Skeletal muscle satellite cell (primary cell): ENCODE measurements at regions not wholly inside any gene's neighbourhood (a gene's known extent, or its start where the extent isn't known, plus 50 kb on each side); places are given as distances from the start of the nearest gene placed in this dataset.

Experiments used
- H3K27me3 ChIP-seq: 2 replicates; pipeline ENCODE4 v1.7.0; 2013; ENCODE audit warnings: low read length; ENCODE audit not compliant: control insufficient read depth, insufficient read depth
- H3K36me3 ChIP-seq: 2 replicates; pipeline ENCODE4 v1.7.0; 2013; ENCODE audit warnings: mild to moderate bottlenecking, control low read depth, low read length; ENCODE audit not compliant: insufficient read depth
- H3K4me1 ChIP-seq: 2 replicates; pipeline ENCODE4 v1.7.0; 2013; ENCODE audit warnings: low read length; ENCODE audit not compliant: control insufficient read depth, insufficient read depth
- H3K4me2 ChIP-seq: 2 replicates; pipeline ENCODE4 v1.7.0; 2013; ENCODE audit warnings: mild to moderate bottlenecking, low read length
- H3K4me3 ChIP-seq: 2 replicates; pipeline ENCODE4 v1.7.0; 2013; ENCODE audit warnings: low read length
- H3K9ac ChIP-seq: 2 replicates; pipeline ENCODE4 v1.7.0; 2013; ENCODE audit warnings: mild to moderate bottlenecking, low read depth, low read length, moderate library complexity
- H3K9me3 ChIP-seq: replicated peaks from 2 replicates; pipeline ENCODE4 v1.7.0; 2013; ENCODE audit warnings: mild to moderate bottlenecking, control low read depth, low read length

- Histone ChIP-seq H3K27me3 (no peaks in the 10 kb centered on the region), H3K9me3 (peaks cover 3% of the 10 kb centered on the region), H3K4me2 (no peak overlapping the region), H3K4me1 (no peaks in the 10 kb centered on the region), H3K36me3 (no peaks in the 10 kb centered on the region), H3K4me3 (no peak overlapping the region), H3K9ac (no peak overlapping the region)
Measured at GRCh38 chr2:52959801-52960200, 807.8 kb upstream of the CHAC2 start.

DNA sequence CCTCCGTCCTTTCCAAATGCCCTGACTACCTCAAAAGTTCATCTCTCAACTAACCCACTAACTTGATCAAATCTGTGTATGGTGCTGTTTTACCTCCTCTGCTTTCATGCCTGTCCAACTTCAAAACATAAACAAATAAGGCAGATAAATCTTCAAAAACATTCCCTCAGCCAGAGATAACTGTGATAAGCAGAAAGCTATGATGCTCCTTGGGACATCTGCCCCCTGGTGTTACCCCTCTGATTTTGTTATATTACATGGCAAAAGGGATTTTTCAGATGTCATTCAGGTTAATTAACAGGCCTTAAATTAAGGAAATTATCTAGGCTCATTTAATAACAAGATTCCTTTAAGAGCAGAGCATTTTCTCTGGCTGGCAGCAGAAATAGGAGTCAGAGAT lies 810.8 kb upstream of the CHAC2 start:
- Histone ChIP-seq H3K4me2 (no peak overlapping the region), H3K9me3 (peaks cover 12% of the 10 kb centered on the region), H3K27me3 (no peaks in the 10 kb centered on the region), H3K9ac (no peak overlapping the region), H3K4me3 (no peak overlapping the region), H3K36me3 (no peaks in the 10 kb centered on the region), H3K4me1 (no peaks in the 10 kb centered on the region)

GRCh38 chr2:52956118-52956517 lies 811.5 kb upstream of the CHAC2 start:
- Histone ChIP-seq H3K9ac (no peak overlapping the region), H3K9me3 (peaks cover 12% of the 10 kb centered on the region)

GRCh38 chr2:52955079-52955478 lies 812.5 kb upstream of the CHAC2 start:
- peaks cover 12% of the 10 kb centered on the region for H3K9me3 ChIP-seq
- no peak overlapping the region for H3K4me3 ChIP-seq
- no peak overlapping the region for H3K9ac ChIP-seq
- H3K4me1 ChIP-seq: no peaks in the 10 kb centered on the region
- H3K36me3 ChIP-seq: no peaks in the 10 kb centered on the region
- H3K4me2 ChIP-seq: no peak overlapping the region
- H3K27me3 ChIP-seq: no peaks in the 10 kb centered on the region

More at GRCh38 chr2:52956118-52956517, 811.5 kb upstream of the CHAC2 start:
- Histone ChIP-seq H3K4me1 (no peaks in the 10 kb centered on the region), H3K27me3 (no peaks in the 10 kb centered on the region), H3K4me2 (no peak overlapping the region), H3K36me3 (no peaks in the 10 kb centered on the region), H3K4me3 (no peak overlapping the region)

DNA sequence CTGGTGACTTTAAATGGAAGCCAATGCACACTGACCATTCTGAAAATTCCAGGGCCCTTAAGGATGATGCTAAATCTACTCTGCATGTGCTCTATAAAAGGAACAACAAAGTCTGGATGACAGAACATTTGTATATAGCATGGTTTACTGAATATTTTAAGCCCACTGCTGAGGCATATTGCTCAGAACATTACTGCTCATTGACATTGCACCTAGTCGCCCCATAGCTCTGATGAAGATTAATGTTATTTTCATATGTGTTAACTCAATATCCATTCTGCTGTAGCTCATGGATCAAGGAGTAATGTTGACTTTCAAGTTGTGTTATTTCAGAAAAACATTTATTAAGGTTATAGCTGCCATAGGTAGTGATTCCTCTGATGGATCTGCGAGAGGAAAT lies 827.5 kb upstream of the CHAC2 start:
- Histone ChIP-seq H3K4me3 (no peak overlapping the region), H3K36me3 (no peaks in the 10 kb centered on the region), H3K27me3 (no peaks in the 10 kb centered on the region), H3K4me2 (no peak overlapping the region), H3K9ac (no peak overlapping the region), H3K4me1 (no peaks in the 10 kb centered on the region), H3K9me3 (peaks cover 5% of the 10 kb centered on the region)

DNA sequence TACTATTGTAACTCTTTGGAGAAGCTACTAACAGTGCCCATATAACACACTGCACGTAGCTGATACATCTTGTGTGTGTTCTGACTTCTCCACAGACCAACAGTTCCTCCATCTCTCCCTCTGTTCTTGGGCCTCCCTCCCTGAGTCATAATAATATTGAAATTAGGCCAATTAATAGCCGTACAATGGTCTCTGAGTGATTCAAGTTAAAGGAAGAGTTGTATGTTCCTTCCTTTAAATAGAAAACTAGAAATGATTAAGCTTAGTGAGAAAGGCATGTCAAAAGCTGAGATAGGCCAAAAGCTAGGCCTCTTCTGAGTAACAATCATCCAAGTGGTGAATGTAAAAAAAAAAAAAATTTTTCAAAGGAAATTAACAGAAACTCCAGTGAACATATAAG lies 828.4 kb upstream of the CHAC2 start:
- H3K4me3 ChIP-seq: no peak overlapping the region
- no peak overlapping the region for H3K9ac ChIP-seq
- H3K4me1 ChIP-seq: no peaks in the 10 kb centered on the region
- H3K9me3 ChIP-seq: peaks cover 5% of the 10 kb centered on the region
- H3K4me2 ChIP-seq: no peak overlapping the region
- no peaks in the 10 kb centered on the region for H3K27me3 ChIP-seq
- H3K36me3 ChIP-seq: no peaks in the 10 kb centered on the region

- Histone ChIP-seq H3K9me3 (peaks cover 5% of the 10 kb centered on the region), H3K4me2 (no peak overlapping the region), H3K27me3 (no peaks in the 10 kb centered on the region), H3K9ac (no peak overlapping the region), H3K4me3 (no peak overlapping the region), H3K4me1 (no peaks in the 10 kb centered on the region), H3K36me3 (no peaks in the 10 kb centered on the region)
Measured at GRCh38 chr2:52936029-52936428, 831.6 kb upstream of the CHAC2 start.

GRCh38 chr2:52934920-52935640 lies 832.5 kb upstream of the CHAC2 start:
- no peak overlapping the region for H3K4me3 ChIP-seq
- H3K4me1 ChIP-seq: no peaks in the 10 kb centered on the region
- no peak overlapping the region for H3K9ac ChIP-seq
- no peaks in the 10 kb centered on the region for H3K36me3 ChIP-seq
- H3K27me3 ChIP-seq: no peaks in the 10 kb centered on the region
- H3K9me3 ChIP-seq: peaks cover 5% of the 10 kb centered on the region
- no peak overlapping the region for H3K4me2 ChIP-seq

GRCh38 chr2:52934323-52934898 lies 833.2 kb upstream of the CHAC2 start:
- Histone ChIP-seq H3K9me3 (peaks cover 5% of the 10 kb centered on the region), H3K9ac (no peak overlapping the region), H3K4me1 (no peaks in the 10 kb centered on the region), H3K27me3 (no peaks in the 10 kb centered on the region), H3K4me2 (no peak overlapping the region), H3K4me3 (no peak overlapping the region), H3K36me3 (no peaks in the 10 kb centered on the region)

DNA sequence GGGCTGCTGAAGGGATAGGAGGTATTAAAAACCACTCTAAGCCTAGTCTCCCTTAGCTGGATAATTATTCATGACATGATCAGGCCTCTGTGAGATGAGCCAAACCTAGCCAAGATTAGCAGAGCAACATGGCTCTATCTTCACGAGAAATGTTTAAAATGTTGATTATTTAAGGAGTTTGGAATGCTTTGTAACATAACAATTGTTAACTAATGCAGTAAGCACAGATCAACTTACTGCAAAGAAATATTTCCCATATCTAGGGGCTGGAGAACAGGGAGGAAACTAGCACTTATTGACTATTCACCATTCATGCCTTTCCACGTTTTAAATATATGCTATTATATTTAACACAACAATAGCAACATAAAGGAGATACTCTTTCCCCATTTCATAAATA lies 833.7 kb upstream of the CHAC2 start:
- Histone ChIP-seq H3K4me1 (no peaks in the 10 kb centered on the region), H3K27me3 (no peaks in the 10 kb centered on the region), H3K36me3 (no peaks in the 10 kb centered on the region), H3K9ac (no peak overlapping the region), H3K4me2 (no peak overlapping the region), H3K9me3 (peaks cover 5% of the 10 kb centered on the region), H3K4me3 (no peak overlapping the region)

- no peak overlapping the region for H3K4me3 ChIP-seq
- peaks cover 2% of the 10 kb centered on the region for H3K9me3 ChIP-seq
- no peaks in the 10 kb centered on the region for H3K27me3 ChIP-seq
- no peaks in the 10 kb centered on the region for H3K36me3 ChIP-seq
- no peak overlapping the region for H3K4me2 ChIP-seq
- H3K9ac ChIP-seq: no peak overlapping the region
- no peaks in the 10 kb centered on the region for H3K4me1 ChIP-seq
Measured at GRCh38 chr2:52931660-52932059, 835.9 kb upstream of the CHAC2 start.

DNA sequence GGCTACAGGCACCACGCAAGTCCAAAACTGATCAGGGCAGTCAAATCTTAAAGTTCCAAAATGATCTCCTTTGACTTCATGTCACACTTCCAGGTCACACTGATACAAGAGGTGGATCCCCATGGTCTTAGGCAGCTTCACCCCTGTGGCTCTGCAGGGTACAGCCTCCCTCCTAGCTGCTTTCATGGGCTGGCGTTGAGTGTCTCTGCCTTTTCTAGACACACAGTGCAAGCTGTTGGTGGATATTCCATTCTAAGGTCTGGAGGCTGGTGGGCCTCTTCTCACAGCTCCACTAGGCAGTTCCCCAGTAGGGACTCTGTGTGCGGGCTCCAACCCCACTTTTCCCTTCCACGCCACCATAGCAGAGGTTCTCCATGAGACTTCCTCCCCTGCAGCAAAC lies 838.2 kb upstream of the CHAC2 start:
- Histone ChIP-seq H3K36me3 (no peaks in the 10 kb centered on the region), H3K4me2 (no peak overlapping the region), H3K4me1 (no peaks in the 10 kb centered on the region), H3K27me3 (no peaks in the 10 kb centered on the region), H3K9ac (no peak overlapping the region), H3K9me3 (no peaks in the 10 kb centered on the region), H3K4me3 (no peak overlapping the region)
